Coronary artery (tissue), 2 donors: ENCODE measurements at regions not wholly inside any gene's neighbourhood (a gene's known extent, or its start where the extent isn't known, plus 50 kb on each side); places are given as distances from the start of the nearest gene placed in this dataset.

ENCODE experiments used
- DNase-seq: peaks from one replicate; pipeline ENCODE4 v3.0.0-alpha.2; 2017; ENCODE audit warnings: low spot score
- H3K27ac ChIP-seq, 2 donors: fragments of 200-600 bp; sonication (generic); one replicate each; pipeline ENCODE4 v1.5.1; 2016 to 2019
- H3K4me3 ChIP-seq: fragments of 200-600 bp; sonication (generic); 2 replicates; pipeline ENCODE4 v1.5.1; 2016; ENCODE audit warnings: mild to moderate bottlenecking, moderate library complexity
- TF ChIP-seq, protein P1 (sequence below): fragments of 200-600 bp; sonication (generic); IDR thresholded peaks from one replicate; pipeline ENCODE4 v1.5.1; 2019; ENCODE audit warnings: antibody characterized with exemption

DNA sequence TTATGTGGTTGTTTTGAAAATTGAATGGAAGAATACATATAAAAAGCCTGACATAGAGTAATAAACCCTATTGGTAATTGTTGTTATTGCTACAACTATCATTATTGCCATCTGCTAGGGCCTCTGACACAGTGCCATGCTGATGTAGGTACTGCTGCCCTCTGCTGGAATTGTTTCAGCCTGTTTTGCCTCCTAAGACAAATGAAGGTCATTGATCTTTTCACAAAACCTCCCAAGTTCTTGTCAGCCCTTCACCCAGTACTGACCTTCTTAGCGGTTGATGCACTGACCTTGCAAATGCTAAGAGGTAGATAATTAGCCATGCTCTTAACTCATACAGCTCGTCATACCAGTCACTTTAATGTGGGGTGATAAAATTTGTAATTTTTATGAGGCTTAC, 975.2 kb downstream of the SORCS1 start:
- Histone ChIP-seq H3K27ac (no peak overlapping the region), H3K4me3 (no peak overlapping the region)
- TF ChIP-seq, protein P1, sequence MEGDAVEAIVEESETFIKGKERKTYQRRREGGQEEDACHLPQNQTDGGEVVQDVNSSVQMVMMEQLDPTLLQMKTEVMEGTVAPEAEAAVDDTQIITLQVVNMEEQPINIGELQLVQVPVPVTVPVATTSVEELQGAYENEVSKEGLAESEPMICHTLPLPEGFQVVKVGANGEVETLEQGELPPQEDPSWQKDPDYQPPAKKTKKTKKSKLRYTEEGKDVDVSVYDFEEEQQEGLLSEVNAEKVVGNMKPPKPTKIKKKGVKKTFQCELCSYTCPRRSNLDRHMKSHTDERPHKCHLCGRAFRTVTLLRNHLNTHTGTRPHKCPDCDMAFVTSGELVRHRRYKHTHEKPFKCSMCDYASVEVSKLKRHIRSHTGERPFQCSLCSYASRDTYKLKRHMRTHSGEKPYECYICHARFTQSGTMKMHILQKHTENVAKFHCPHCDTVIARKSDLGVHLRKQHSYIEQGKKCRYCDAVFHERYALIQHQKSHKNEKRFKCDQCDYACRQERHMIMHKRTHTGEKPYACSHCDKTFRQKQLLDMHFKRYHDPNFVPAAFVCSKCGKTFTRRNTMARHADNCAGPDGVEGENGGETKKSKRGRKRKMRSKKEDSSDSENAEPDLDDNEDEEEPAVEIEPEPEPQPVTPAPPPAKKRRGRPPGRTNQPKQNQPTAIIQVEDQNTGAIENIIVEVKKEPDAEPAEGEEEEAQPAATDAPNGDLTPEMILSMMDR: no peak
- no peak for DNase-seq

DNA sequence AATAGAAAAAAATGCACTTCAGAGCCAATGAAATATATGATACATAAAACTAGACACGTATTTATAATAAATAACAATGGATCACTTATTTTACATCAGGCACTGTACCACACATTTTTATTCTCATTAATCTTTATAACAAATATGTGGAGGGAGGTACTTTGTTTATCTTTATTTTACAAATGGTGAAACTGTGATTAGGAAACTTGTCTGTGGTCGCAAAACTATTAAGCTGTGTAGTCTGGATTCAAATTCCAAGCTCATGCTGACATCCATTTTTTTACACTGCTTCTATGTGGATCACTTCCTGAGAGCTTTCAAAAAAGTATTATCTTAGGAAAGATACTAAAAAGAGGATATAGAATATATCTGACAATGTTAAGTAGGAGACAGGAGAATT, 978.6 kb downstream of the SORCS1 start:
- no peak for DNase-seq
- Histone ChIP-seq H3K4me3 (no peak overlapping the region), H3K27ac (no peak overlapping the region)
- TF ChIP-seq, protein P1: no peak

DNA sequence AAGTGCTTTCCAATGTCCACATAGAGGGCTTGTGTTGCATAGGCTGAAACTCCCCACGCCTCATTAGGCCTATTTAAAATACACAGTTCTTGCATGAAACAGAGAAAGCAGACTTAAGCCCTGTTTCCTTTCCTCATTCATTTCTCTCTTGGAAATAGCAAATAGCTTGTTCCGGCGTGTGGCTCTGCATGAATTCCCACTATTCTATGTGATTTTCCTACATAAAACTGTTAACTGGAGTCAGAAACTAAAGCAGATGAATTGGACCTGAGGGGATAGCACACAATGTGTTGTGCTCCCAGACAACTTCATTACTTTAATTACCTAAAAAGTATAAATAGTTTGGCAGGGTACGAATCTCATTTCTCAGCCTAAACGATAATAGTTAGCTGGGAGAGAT, 981.5 kb downstream of the SORCS1 start:
- no peak for DNase-seq
- H3K27ac ChIP-seq: no peak overlapping the region
- TF ChIP-seq, protein P1: no peak
- H3K4me3 ChIP-seq: no peak overlapping the region

DNA sequence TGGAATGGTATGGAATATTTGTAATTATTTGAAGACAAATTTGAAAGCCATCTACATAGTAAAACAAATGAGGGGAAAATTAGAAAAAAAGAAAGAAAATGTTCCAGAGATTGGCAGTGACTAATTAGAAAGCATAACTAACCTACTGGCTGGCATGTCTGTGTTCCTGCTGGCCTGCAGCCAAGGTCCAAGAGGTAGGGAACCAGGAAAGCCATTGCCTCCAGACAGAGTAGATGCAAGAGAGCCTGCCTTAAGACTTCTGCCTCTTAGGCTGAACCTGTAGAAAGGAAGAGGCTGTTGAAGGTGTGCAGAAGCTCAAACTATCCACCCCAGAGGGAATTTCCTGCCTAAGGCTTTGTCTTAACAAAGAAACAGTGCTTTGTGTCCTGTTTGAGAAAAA, 982.0 kb downstream of the SORCS1 start:
- TF ChIP-seq, protein P1: no peak
- DNase-seq: no peak
- Histone ChIP-seq H3K4me3 (no peak overlapping the region), H3K27ac (no peak overlapping the region)

DNA sequence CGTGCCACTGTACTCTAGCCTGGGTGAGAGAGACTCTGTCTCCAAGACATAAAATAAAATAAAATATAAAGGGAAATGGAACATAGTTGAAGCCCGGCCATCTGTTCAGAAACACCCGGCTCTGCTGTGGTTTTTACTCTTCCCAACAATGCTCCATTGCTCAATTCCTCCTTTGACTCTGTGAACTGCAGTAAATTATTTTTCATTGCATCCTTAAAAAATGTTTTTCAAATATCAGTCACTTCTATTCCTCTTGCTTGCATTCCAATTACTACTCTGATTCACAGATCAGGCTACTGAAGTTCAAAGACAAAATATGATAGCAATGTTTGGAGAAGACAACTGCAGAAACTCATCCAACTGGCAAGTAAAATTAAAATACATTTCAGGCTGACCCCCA, 983.0 kb downstream of the SORCS1 start:
- Histone ChIP-seq H3K27ac (no peak overlapping the region), H3K4me3 (no peak overlapping the region)
- DNase-seq: no peak
- TF ChIP-seq, protein P1: no peak

DNA sequence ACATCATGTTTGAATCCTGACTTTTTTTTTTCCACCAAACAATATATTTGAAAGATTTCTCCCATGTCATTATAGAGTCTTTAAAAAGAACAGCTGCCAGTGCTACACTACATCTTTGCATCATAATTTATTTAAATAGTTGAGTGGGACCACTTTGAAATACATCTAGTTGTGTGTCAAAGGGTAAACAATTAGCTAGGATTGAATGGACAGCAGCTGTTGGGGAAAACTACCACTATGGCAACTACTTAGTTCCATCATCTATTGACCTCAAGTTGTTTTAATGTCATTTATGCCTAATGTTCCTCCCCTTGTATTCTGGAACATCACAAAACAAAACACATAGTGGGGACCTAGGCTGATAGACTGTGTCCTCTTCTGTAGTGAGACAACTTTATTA, 985.1 kb downstream of the SORCS1 start:
- Histone ChIP-seq H3K27ac (no peak overlapping the region), H3K4me3 (no peak overlapping the region)
- TF ChIP-seq, protein P1: no peak
- no peak for DNase-seq

DNA sequence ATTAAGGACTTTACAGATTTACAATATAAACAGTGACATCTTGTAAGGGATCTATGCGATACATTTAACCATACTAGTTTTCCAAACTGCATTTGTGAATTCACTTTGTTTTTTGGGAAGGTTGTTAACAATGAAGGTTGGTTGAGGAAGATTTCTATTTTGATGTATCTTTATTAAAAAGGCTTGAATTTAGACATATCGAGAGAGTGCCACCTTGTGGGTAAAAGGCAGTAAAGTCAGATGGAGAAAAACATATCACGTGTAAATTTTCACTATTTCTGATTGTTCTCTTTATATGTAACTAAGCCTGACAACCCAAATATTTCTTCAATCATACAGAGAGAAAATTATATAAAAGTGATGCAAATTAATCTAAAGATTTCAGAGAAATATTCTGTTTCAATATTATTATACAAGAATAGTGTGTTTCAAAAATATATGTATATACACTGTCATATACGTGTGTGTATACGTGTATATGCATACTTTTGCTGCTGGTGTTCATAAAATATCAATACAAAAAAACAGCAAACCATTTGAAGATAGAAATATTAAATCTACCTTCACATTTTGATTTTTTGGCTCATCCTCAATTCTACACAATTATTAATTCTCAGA, 988.6 kb downstream of the SORCS1 start:
- Histone ChIP-seq H3K4me3 (no peak overlapping the region), H3K27ac (no peak overlapping the region)
- TF ChIP-seq, protein P1: no peak
- DNase-seq: no peak
